Esophagus (tissue), 2 donors: ENCODE measurements at regions not wholly inside any gene's neighbourhood (a gene's known extent, or its start where the extent isn't known, plus 50 kb on each side); places are given as distances from the start of the nearest gene placed in this dataset.

ENCODE experiments used
- H3K27ac ChIP-seq, 2 donors: one replicate each; pipeline ENCODE4 v1.5.1; 2013; ENCODE audit warnings: low read depth in 2 of 2, mild to moderate bottlenecking in 2 of 2, inconsistent platforms in 1 of 2, low read length in 1 of 2, moderate library complexity in 1 of 2
- H3K27me3 ChIP-seq, 2 donors: one replicate each; pipeline ENCODE4 v1.6.1; 2013; ENCODE audit warnings: low read length in 2 of 2, control low read depth in 1 of 2, mild to moderate bottlenecking in 1 of 2; ENCODE audit not compliant: insufficient read depth in 2 of 2, control insufficient read depth in 1 of 2
- H3K36me3 ChIP-seq, 2 donors: one replicate each; pipeline ENCODE4 v1.6.1; 2013; ENCODE audit warnings: low read length in 1 of 2; ENCODE audit not compliant: control insufficient read depth in 2 of 2, insufficient read depth in 2 of 2
- H3K4me1 ChIP-seq, 2 donors: one replicate each; pipeline ENCODE4 v1.6.1; 2013; ENCODE audit warnings: low read length in 1 of 2; ENCODE audit not compliant: control insufficient read depth in 2 of 2, insufficient read depth in 2 of 2
- H3K4me3 ChIP-seq, 2 donors: one replicate each; pipeline ENCODE4 v1.5.1; 2013; ENCODE audit warnings: low read length in 2 of 2, mild to moderate bottlenecking in 2 of 2, low read depth in 1 of 2, moderate library complexity in 1 of 2
- H3K9me3 ChIP-seq, 2 donors: one replicate each; pipeline ENCODE4 v1.6.1; 2013; ENCODE audit warnings: mild to moderate bottlenecking in 2 of 2, low read depth in 1 of 2, low read length in 1 of 2, moderate library complexity in 1 of 2; ENCODE audit not compliant: control insufficient read depth in 2 of 2, insufficient read depth in 1 of 2
- WGBS, 2 donors: extraction: QIAGEN DNeasy Blood & Tissue Kit; methylation state at CpG; one replicate each; pipeline ENCODE4 v1.1.7; 2013; 5-methylcytosine and 5-hydroxymethylcytosine counted together
- donor health status: healthy with polysubstance abuse.
- donor health status: Bipolar disorder and iron deficiency.

DNA sequence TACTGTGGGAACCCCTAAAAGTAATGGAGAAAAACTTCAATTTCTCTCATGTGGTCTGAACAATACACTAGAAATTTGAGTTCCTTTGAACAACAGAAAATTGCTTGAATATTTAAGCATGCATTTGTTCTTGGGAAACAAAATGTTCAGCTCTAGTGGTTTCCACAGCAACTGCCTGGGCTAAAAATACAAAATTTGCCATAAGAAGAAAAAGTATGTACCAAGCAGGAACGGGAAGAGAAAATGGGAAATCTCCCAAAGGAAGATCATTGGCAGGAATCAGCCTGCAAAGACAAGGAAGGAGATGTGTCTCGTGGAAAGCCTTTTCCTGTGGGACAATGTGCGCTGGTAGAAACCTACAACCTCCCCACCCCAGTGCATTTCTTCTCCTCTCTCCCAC lies 119.0 kb upstream of the DPT start:
- WGBS, 2 donors: 70 to 77% methylated on average over 3 of the region's 3 CpGs
- H3K27me3 ChIP-seq: no peaks in the 10 kb centered on the region
- H3K27ac ChIP-seq: no peak overlapping the region
- no peaks in the 10 kb centered on the region for H3K36me3 ChIP-seq
- H3K4me1 ChIP-seq: peaks cover 0 to 3% of the 10 kb centered on the region in 2 donors
- H3K9me3 ChIP-seq: no peaks in the 10 kb centered on the region
- no peak overlapping the region for H3K4me3 ChIP-seq

DNA sequence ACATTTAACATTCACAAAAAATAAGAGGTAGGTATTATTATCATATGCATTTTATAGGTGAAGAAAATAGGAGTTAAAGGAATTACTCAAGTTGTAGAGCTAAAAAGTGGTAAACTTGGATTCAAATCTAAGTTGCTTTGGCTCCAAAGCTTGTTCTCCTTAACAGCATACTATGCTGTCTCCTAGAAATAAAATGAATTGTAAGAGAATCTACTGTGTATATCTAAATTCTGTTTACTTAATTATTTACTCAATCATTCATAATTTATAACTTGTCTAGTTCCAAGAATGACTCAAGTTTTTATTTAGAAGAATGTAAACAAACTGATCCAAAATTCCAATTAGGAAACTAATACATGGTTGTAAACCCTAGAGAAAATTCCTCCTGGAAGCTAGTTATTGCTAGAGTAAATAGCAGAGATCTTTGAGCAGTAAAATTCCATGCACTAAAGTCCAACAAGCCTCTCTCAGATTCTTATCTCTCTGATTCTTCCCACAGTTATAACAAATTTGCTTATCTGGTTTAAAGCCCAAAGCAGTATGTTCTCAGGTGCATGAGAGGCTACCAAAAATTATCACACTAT lies 132.5 kb upstream of the DPT start:
- H3K36me3 ChIP-seq: no peaks in the 10 kb centered on the region
- no peak overlapping the region for H3K4me3 ChIP-seq
- H3K4me1 ChIP-seq: no peaks in the 10 kb centered on the region
- H3K27ac ChIP-seq: no peak overlapping the region
- H3K9me3 ChIP-seq: no peaks in the 10 kb centered on the region
- H3K27me3 ChIP-seq: no peaks in the 10 kb centered on the region

DNA sequence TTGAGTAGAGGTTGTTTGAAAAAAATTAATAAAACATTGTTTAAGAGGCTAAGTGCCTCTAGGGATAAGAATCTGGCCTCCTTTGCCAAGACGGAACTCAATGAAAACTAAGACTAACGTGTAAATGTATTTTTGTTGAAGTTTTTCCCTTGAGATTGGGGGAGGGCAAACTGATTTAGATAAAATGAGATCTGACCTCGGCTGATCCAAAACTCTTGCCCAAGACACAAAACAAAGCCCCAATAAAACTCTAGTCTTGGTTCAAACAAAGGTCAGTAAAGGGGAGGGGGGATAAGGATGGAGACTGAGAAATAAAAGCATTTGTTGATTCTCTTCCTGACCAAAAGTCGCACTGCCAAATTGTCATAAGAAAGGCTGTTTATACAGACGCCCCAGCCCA lies 134.8 kb upstream of the DPT start:
- Histone ChIP-seq H3K36me3 (no peaks in the 10 kb centered on the region), H3K27ac (no peak overlapping the region), H3K4me1 (no peaks in the 10 kb centered on the region), H3K9me3 (no peaks in the 10 kb centered on the region), H3K27me3 (no peaks in the 10 kb centered on the region), H3K4me3 (no peak overlapping the region)
- 32 to 38% methylated on average over 5 of the region's 5 CpGs for WGBS, 2 donors

DNA sequence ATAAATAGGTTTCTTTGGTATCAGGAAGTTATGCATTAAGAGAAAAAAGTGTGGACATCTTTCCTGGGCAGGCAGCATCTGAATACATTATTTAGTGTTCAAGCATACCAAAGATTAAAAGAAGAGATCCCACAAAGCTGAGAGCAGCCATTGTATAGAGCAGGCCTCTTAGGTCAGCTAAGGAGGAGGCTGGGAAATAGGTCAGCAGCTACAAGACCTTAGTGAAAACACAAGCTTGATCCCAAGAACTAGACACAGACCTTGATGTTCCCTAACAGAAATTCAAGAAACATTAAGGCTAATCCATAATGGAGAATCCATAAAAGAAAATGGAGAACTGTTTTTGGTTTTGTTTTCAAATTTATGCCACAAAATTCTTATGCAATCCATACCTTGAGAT lies 135.3 kb upstream of the DPT start:
- no peaks in the 10 kb centered on the region for H3K36me3 ChIP-seq
- H3K27ac ChIP-seq: no peak overlapping the region
- no peaks in the 10 kb centered on the region for H3K4me1 ChIP-seq
- H3K9me3 ChIP-seq: no peaks in the 10 kb centered on the region
- no peak overlapping the region for H3K4me3 ChIP-seq
- no peaks in the 10 kb centered on the region for H3K27me3 ChIP-seq

DNA sequence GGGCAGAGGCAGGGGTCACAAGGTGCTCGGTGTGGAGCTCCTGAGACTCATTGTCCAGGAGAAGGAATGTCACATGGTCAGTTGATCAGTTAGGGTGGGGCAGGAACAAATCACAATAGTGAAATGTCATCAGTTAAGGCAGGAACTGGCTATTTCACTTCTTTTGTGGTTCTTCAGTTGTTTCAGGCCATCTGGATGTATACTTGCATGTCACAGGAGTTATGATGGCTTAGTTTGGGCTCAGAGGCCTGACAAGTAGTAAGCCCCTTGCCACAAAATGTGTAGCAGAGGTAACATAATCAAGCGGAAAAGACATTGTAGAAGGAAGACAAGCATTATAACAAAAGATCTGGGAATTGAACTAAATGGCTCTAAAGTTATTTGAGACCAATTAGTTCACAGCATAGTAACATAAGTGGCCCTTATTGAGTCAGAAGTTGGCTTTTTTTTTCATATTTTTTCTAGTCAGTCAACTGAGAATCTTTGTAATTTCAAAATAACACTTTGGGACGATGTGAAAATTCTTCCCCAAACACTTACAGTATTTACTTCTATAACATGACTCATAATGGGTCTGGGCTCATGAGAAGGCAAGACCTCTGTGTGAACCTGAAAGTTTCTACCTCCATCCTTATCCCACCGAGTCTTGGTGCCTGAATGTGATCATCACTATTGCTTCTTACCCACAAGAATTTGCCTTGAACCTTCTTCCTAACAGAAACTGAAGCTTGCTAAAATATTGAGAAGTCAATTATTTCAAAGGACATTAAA lies 137.0 kb upstream of the DPT start:
- Histone ChIP-seq H3K9me3 (no peaks in the 10 kb centered on the region), H3K4me1 (no peaks in the 10 kb centered on the region), H3K27ac (no peak overlapping the region), H3K4me3 (no peak overlapping the region), H3K36me3 (no peaks in the 10 kb centered on the region), H3K27me3 (no peaks in the 10 kb centered on the region)
- WGBS, 2 donors: 80 to 88% methylated on average over 4 of the region's 4 CpGs

DNA sequence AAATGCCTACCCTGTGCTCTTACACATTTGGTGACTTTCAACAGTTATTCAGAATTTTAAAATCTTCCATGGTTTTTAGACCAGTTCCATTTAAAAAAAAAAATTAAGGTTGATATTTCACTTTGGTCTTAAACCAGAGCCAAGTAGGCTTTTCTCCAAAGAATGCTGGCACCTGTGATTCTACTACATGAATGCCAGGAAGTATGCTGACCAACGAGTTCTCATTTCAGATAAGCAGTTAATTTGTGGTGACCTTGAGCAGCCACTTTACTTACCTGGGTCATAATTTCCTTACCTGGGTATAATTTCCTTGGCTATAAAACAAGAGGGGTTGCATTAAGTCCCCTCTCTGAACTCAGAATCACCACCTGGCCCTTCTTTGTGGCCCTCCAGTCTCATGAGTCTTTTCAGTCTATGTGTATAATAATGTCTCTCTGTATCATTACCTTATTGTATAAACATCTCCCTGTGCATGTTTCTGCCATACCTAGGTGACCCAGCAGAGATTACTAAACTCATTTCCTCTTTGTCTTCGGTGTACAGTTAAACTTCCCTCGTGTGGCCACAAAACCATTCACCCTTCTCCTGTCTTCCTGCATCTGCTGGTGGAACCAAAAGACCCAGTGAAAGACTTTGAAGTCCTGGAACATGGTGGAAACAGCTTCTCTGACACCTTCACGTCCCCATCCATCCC lies 139.1 kb upstream of the DPT start:
- no peaks in the 10 kb centered on the region for H3K9me3 ChIP-seq

DNA sequence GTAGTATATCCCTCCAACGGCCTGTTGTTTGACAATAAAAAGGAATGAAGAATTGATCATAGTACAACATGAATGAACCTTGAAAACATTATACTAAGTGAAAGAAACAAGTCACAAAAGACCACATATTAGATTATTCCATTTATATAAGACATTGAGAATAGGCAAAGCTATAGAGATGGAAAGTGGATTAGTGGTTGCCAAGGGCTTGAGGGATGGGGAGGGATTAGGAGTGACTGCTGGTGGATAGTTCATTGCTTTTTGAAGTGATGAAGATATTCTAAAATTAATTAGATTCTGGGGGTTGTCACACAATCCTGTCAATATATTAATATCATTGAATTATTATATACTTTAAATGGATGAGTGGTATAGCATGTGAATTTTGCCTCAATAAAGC lies 142.5 kb upstream of the DPT start:
- 86 to 87% methylated on average over 1 of the region's 1 CpG for WGBS, 2 donors
- Histone ChIP-seq H3K4me3 (no peak overlapping the region), H3K27ac (no peak overlapping the region), H3K36me3 (no peaks in the 10 kb centered on the region), H3K9me3 (no peaks in the 10 kb centered on the region), H3K27me3 (no peaks in the 10 kb centered on the region), H3K4me1 (no peaks in the 10 kb centered on the region)

More for the DNA sequence above, 139.1 kb upstream of the DPT start:
- no peaks in the 10 kb centered on the region for H3K36me3 ChIP-seq
- no peaks in the 10 kb centered on the region for H3K27me3 ChIP-seq
- 56 to 65% methylated on average over 4 of the region's 4 CpGs for WGBS, 2 donors
- no peak overlapping the region for H3K27ac ChIP-seq
- H3K4me3 ChIP-seq: no peak overlapping the region
- no peaks in the 10 kb centered on the region for H3K4me1 ChIP-seq

DNA sequence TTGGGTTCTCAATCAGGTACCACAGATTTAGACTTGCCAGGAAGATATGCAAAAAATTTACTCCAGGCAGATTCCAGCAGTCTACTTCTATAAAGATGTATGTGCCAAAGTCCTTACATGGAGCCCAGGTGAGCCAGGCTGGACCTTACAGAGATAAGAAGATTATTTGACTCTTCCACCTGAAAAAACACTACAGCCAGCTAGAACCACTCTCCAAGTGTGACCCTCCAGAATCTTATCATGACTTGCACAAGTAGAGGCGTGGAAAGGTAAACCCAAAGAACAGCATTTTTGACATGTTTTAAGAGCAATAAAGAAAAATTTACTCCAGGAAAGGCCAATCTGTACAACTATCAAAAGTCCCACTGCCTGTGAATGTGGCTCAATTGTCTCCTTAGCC lies 146.8 kb upstream of the DPT start:
- no peak overlapping the region for H3K27ac ChIP-seq
- no peaks in the 10 kb centered on the region for H3K27me3 ChIP-seq
- no peak overlapping the region for H3K4me3 ChIP-seq
- H3K4me1 ChIP-seq: no peaks in the 10 kb centered on the region
- no peaks in the 10 kb centered on the region for H3K9me3 ChIP-seq
- no peaks in the 10 kb centered on the region for H3K36me3 ChIP-seq
- 81 to 97% methylated on average over 1 of the region's 1 CpG for WGBS, 2 donors

DNA sequence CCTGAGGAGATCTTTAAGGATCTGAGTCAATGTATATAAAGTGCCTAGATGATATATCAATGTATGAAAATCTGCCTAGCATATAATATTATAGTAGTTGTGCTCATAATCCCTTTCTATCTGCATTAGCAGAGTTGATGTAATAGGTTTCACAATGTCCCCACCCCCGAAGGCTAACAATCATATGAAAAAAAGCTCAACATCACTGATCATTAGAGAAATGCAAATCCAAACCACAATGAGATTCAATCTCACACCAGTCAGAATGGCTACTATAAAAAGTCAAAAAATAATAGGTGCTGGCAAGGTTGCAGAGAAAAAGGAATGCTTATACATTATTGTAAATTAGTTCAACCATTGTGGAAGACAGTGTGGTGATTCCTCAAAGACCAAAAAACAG lies 147.8 kb upstream of the DPT start:
- H3K27ac ChIP-seq: no peak overlapping the region
- H3K36me3 ChIP-seq: no peaks in the 10 kb centered on the region
- WGBS, 2 donors: 86 to 88% methylated on average over 1 of the region's 1 CpG
- no peaks in the 10 kb centered on the region for H3K9me3 ChIP-seq
- no peaks in the 10 kb centered on the region for H3K4me1 ChIP-seq
- no peaks in the 10 kb centered on the region for H3K27me3 ChIP-seq
- H3K4me3 ChIP-seq: no peak overlapping the region
